A549 (cell line): ENCODE measurements at regions not wholly inside any gene's neighbourhood (a gene's known extent, or its start where the extent isn't known, plus 50 kb on each side); places are given as distances from the start of the nearest gene placed in this dataset.
A peak's percentile ranks its signal among the peaks of the same experiment; 100 is the strongest.

Source experiments
- ATAC-seq, 2 experiments: fragments of 200-7000 bp in 1 of 2; fragments of >200 bp in 1 of 2; cut with Nextera tagmentation in 1 of 2; cut with Tn5 transposase in 1 of 2; 3 replicates each; pipeline versions ENCODE4 v1.8.0 to v1.9.1; 2018 to 2020; ENCODE audit warnings: mild to moderate bottlenecking in 1 of 2, moderate library complexity in 1 of 2
- CTCF ChIA-PET: fragments of 300-600 bp; sonication (Branson Sonifier 250); formaldehyde crosslinking; extraction: SDS; loops from one replicate; lab custom pipeline; 2021; ENCODE audit warnings: antibody characterized with exemption, inconsistent platforms; lab: Yijun Ruan, JAX
- POLR2A ChIA-PET: fragments of 350-600 bp; formaldehyde crosslinking; extraction: SDS; loops from one replicate; lab custom pipeline; 2021; ENCODE audit warnings: antibody characterized with exemption, inconsistent platforms; lab: Yijun Ruan, JAX
- DNase-seq, 2 experiments: peaks; one replicate each; pipeline versions ENCODE4 v3.0.0 to v3.0.0-alpha.2; 2011 to 2016; ENCODE audit warnings: low read depth in 1 of 2, low spot score in 1 of 2
- FAIRE-seq: peaks from 2 replicates; lab custom pipeline; 2011; peaks lifted over from hg19 to GRCh38; lab: Jason Lieb, UNC
- H3K27ac ChIP-seq, 2 experiments: fragments of >200 bp; sonication (Bioruptor Twin); formaldehyde crosslinking; 3 replicates each; pipeline ENCODE4 v1.5.1; 2016 to 2017
- H3K4me1 ChIP-seq: fragments of >200 bp; sonication (Bioruptor Twin); formaldehyde crosslinking; 3 replicates; pipeline ENCODE4 v1.6.1; 2016
- H3K4me2 ChIP-seq: fragments of >200 bp; sonication (Bioruptor Twin); formaldehyde crosslinking; 3 replicates; pipeline ENCODE4 v1.6.1; 2016
- H3K4me3 ChIP-seq: fragments of >200 bp; sonication (Bioruptor Twin); formaldehyde crosslinking; 3 replicates; pipeline ENCODE4 v1.5.1; 2016
- H3K9me3 ChIP-seq: fragments of >200 bp; sonication (Bioruptor Twin); formaldehyde crosslinking; 3 replicates; pipeline ENCODE4 v1.6.1; 2016
- BCL3 ChIP-seq: fragments of >200 bp; sonication (Bioruptor Twin); formaldehyde crosslinking; IDR thresholded peaks from 3 replicates; pipeline ENCODE4 v1.6.1; 2016
- CBX2 ChIP-seq: fragments of 200-600 bp; sonication (generic); IDR thresholded peaks from 2 replicates; pipeline ENCODE4 v1.6.1; 2016; ENCODE audit warnings: low read depth, mild to moderate bottlenecking, borderline replicate concordance
- CBX8 ChIP-seq: fragments of 200-600 bp; sonication (generic); IDR thresholded peaks from 2 replicates; pipeline ENCODE4 v1.6.1; 2016
- CHD2 ChIP-seq: fragments of 150-350 bp; IDR thresholded peaks from 2 replicates; pipeline ENCODE4 v1.6.1; 2014; ENCODE audit warnings: low read length; ENCODE audit not compliant: partially characterized antibody
- E2F6 ChIP-seq: IDR thresholded peaks from 2 replicates; pipeline ENCODE4 v1.6.1; 2012; ENCODE audit warnings: low read depth, borderline replicate concordance
- EHF ChIP-seq: fragments of 250-450 bp; sonication (Bioruptor Pico); IDR thresholded peaks from 2 replicates; pipeline ENCODE4 v1.5.0; 2020; ENCODE audit warnings: mild to moderate bottlenecking
- EHMT2 ChIP-seq: fragments of 200-600 bp; sonication (generic); IDR thresholded peaks from 2 replicates; pipeline ENCODE4 v1.6.1; 2016; ENCODE audit warnings: antibody characterized with exemption, low read depth, mild to moderate bottlenecking, moderate library complexity
- ELK1 ChIP-seq: fragments of 150-350 bp; IDR thresholded peaks from 2 replicates; pipeline ENCODE4 v1.6.1; 2014; ENCODE audit warnings: low read depth, mild to moderate bottlenecking, low read length
- EP300 ChIP-seq, 2 experiments: fragments of >200 bp; sonication (Bioruptor Twin); formaldehyde crosslinking; IDR thresholded peaks; 2 replicates in 1 of 2; 3 replicates in 1 of 2; pipeline ENCODE4 v1.6.1; 2016 to 2017
- FOSL2 ChIP-seq, 2 experiments: fragments of 450-650 bp in 1 of 2; fragments of >200 bp in 1 of 2; sonication (Bioruptor Twin) in 1 of 2; formaldehyde crosslinking; IDR thresholded peaks; 2 replicates each; pipeline versions ENCODE4 v1.5.0 to v1.6.1; 2016 to 2020; ENCODE audit warnings: mild to moderate bottlenecking in 1 of 2, moderate library complexity in 1 of 2
- FOXS1 ChIP-seq: fragments of 250-450 bp; sonication (Bioruptor Pico); IDR thresholded peaks from 2 replicates; pipeline ENCODE4 v1.5.0; 2020; ENCODE audit warnings: mild to moderate bottlenecking, moderate library complexity
- HDAC2 ChIP-seq: fragments of 200-600 bp; sonication (generic); IDR thresholded peaks from 2 replicates; pipeline ENCODE4 v1.6.1; 2016
- HOXB13 ChIP-seq: fragments of 250-450 bp; sonication (Bioruptor Pico); IDR thresholded peaks from 2 replicates; pipeline ENCODE4 v1.5.0; 2020; ENCODE audit warnings: low read depth, mild to moderate bottlenecking, moderate library complexity
- HOXB5 ChIP-seq: fragments of 250-450 bp; sonication (Bioruptor Pico); IDR thresholded peaks from 2 replicates; pipeline ENCODE4 v1.5.0; 2020; ENCODE audit warnings: mild to moderate bottlenecking, moderate library complexity
- JUN ChIP-seq, 2 experiments: fragments of >200 bp; sonication (Bioruptor Twin); formaldehyde crosslinking; IDR thresholded peaks; 2 replicates in 1 of 2; 3 replicates in 1 of 2; pipeline ENCODE4 v1.6.1; 2016 to 2017
- MAX ChIP-seq: IDR thresholded peaks from 2 replicates; pipeline ENCODE4 v1.6.1; 2012
- MAZ ChIP-seq: fragments of 150-350 bp; IDR thresholded peaks from 2 replicates; pipeline ENCODE4 v1.6.1; 2014; ENCODE audit warnings: antibody characterized with exemption, low read depth, low read length, borderline replicate concordance
- MYC ChIP-seq: IDR thresholded peaks from 2 replicates; pipeline ENCODE4 v1.6.1; 2012; ENCODE audit warnings: mild to moderate bottlenecking, inconsistent platforms, low read length, improper control_type of control experiment, borderline replicate concordance
- NFE2L2 ChIP-seq: fragments of 150-350 bp; conservative IDR thresholded peaks from 2 replicates; pipeline ENCODE4 v1.6.1; 2014; ENCODE audit warnings: low read length
- PHF8 ChIP-seq: fragments of 200-600 bp; sonication (generic); IDR thresholded peaks from 2 replicates; pipeline ENCODE4 v1.6.1; 2016; ENCODE audit warnings: low read depth, mild to moderate bottlenecking, antibody characterized with exemption, moderate library complexity, borderline replicate concordance
- RARB ChIP-seq: fragments of 250-450 bp; sonication (Bioruptor Pico); IDR thresholded peaks from 2 replicates; pipeline ENCODE4 v1.8.0; 2021; ENCODE audit warnings: mild to moderate bottlenecking, moderate library complexity
- RFX5 ChIP-seq: fragments of 450-650 bp; IDR thresholded peaks from 2 replicates; pipeline ENCODE4 v1.7.1; 2014; ENCODE audit warnings: antibody characterized with exemption, mild to moderate bottlenecking, moderate library complexity
- RNF2 ChIP-seq: fragments of 200-600 bp; sonication (generic); IDR thresholded peaks from 2 replicates; pipeline ENCODE4 v1.6.1; 2016; ENCODE audit warnings: low read depth, mild to moderate bottlenecking, antibody characterized with exemption, moderate library complexity, borderline replicate concordance
- SMC3 ChIP-seq: fragments of >200 bp; sonication (Bioruptor Twin); formaldehyde crosslinking; IDR thresholded peaks from 3 replicates; pipeline ENCODE4 v1.6.1; 2018; ENCODE audit warnings: inconsistent platforms
- SREBF2 ChIP-seq: fragments of 450-650 bp; IDR thresholded peaks from 2 replicates; pipeline ENCODE4 v1.6.1; 2014; ENCODE audit warnings: mild to moderate bottlenecking, moderate library complexity
- TFCP2L1 ChIP-seq: fragments of 250-450 bp; sonication (Bioruptor Pico); IDR thresholded peaks from 2 replicates; pipeline ENCODE4 v1.5.0; 2021; ENCODE audit warnings: mild to moderate bottlenecking
- ZNF302 ChIP-seq: fragments of 250-450 bp; sonication (Bioruptor Pico); IDR thresholded peaks from 2 replicates; pipeline ENCODE4 v1.9.0; 2021; ENCODE audit warnings: inconsistent platforms, mild to moderate bottlenecking, moderate library complexity
- WGBS: methylation state at CpG from one replicate; pipeline ENCODE4 v1.1.6; 2017; ENCODE audit errors: missing lambda C conversion rate; 5-methylcytosine and 5-hydroxymethylcytosine counted together
- TF ChIP-seq, protein P1 (sequence below): fragments of 250-450 bp; sonication (Bioruptor Pico); IDR thresholded peaks from 2 replicates; pipeline ENCODE4 v1.5.0; 2021; ENCODE audit warnings: mild to moderate bottlenecking, moderate library complexity, borderline replicate concordance

DNA sequence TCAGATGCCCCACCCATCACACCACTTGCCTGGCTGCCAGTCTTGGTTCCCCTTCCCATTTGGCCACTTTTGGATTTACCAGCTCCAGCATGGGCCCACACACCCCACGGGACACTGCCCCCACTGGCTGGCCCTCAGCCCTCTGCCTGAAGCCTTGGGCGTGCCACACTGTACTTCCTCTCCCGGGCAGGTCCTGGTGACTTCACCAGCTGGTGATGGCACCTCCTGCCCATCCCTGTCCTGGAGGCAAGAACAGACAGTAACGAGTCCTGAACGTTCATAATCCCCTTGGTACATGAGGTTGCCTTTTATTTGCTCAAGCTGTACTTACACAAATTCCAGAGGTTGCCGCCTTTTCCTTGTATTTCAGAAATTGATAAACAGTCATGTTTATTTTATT, 81.1 kb downstream of the TMEM17 start:
- CTCF ChIA-PET, result interaction anchor here (1.8 kb wide), 1 partner anchor 9 kb away, joined by 6 read pairs; no protein-coding TSS in a partner anchor
- peak overlapping the region; percentile 9; the same call in 1 of the 3 replicates for H3K4me2 ChIP-seq
- TF ChIP-seq TFCP2L1 (CRISPR knock-in tag) (no peak), FOSL2 (IDR thresholded peaks at IDR 0.05) (no peak), FOSL2 (CRISPR knock-in tag; IDR thresholded peaks at IDR 0.05) (no peak), HDAC2 (no peak), ZNF302 (no peak), EHMT2 (no peak), CBX2 (no peak), RFX5 (no peak), MAX (no peak), HOXB13 (no peak), NFE2L2 (no peak), RARB (CRISPR knock-in tag) (no peak), EHF (no peak), CBX8 (no peak), EP300 (IDR thresholded peaks at IDR 0.05) (no peak), FOXS1 (CRISPR knock-in tag) (no peak), JUN (IDR thresholded peaks at IDR 0.05) (no peak)
- TF ChIP-seq, protein P1, sequence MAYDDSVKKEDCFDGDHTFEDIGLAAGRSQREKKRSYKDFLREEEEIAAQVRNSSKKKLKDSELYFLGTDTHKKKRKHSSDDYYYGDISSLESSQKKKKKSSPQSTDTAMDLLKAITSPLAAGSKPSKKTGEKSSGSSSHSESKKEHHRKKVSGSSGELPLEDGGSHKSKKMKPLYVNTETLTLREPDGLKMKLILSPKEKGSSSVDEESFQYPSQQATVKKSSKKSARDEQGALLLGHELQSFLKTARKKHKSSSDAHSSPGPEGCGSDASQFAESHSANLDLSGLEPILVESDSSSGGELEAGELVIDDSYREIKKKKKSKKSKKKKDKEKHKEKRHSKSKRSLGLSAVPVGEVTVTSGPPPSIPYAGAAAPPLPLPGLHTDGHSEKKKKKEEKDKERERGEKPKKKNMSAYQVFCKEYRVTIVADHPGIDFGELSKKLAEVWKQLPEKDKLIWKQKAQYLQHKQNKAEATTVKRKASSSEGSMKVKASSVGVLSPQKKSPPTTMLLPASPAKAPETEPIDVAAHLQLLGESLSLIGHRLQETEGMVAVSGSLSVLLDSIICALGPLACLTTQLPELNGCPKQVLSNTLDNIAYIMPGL (CRISPR knock-in tag), result no peak
- TF ChIP-seq, all 56 proteins: peak for 0
- Histone ChIP-seq H3K27ac (peak overlapping the region in 1 of 2 experiments; percentile 60; a peak in 2 of 6 replicates), H3K4me3 (no peak overlapping the region), H3K4me1 (peaks cover 10% of the 10 kb centered on the region; the same call in 1 of the 3 replicates), H3K9me3 (no peaks in the 10 kb centered on the region)
- ATAC-seq, result peak in 1 of 2 experiments; percentile 48; a peak in 3 of 6 replicates
- WGBS, result 36% methylated on average over 6 of the region's 6 CpGs
- FAIRE-seq, result no peak
- POLR2A ChIA-PET, result no interaction called here
- DNase-seq, result peak in 1 of 2 experiments; percentile 39

DNA sequence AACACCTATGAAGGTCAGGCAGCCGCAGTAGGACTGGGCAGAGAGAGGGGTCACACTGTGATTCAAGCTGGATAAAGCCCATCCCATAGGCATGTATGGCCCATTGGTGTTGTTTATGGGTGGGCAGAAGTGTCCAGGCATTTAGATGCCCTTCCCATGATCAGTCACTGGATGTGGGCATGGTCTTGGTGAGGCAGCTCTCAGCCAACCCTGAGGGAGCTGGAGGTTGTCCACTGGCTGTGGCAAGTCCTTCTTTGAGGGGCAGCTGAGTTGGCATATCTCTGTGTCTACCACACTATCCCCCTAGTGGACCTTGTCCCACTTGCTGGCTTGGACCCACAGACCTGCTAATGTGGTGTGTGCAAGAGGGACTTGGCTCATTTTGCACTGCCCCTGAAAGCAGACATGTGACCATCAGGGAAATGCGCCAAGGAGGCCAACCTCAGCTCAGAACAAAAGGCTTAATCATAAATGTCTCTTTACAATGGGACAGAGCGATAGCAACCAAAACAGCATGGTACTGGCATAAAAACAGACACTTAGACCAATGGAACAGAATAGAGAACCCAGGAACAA, 82.0 kb downstream of the TMEM17 start:
- TF ChIP-seq PHF8 (no peak), E2F6 (no peak), MAZ (no peak), CHD2 (no peak), CBX8 (no peak), RNF2 (no peak), RARB (CRISPR knock-in tag) (no peak), EHMT2 (no peak), EP300 (IDR thresholded peaks at IDR 0.05) (no peak), SMC3 (no peak), BCL3 (no peak), HOXB5 (CRISPR knock-in tag) (no peak), MYC (no peak), SREBF2 (no peak), ELK1 (no peak)
- 91% methylated on average over 3 of the region's 3 CpGs for WGBS
- DNase-seq (no peak), FAIRE-seq (no peak), ATAC-seq (peak; percentile 23 to 43; a peak in 3 of 6 replicates)
- Histone ChIP-seq H3K4me2 (no peak overlapping the region), H3K4me3 (no peak overlapping the region), H3K27ac (peak overlapping the region in 1 of 2 experiments; percentile 55; a peak in 1 of 6 replicates), H3K4me1 (peaks cover 10% of the 10 kb centered on the region; the same call in 1 of the 3 replicates), H3K9me3 (no peaks in the 10 kb centered on the region)
- POLR2A ChIA-PET, result no interaction called here
- CTCF ChIA-PET, result interaction anchor here (0.5 to 1.8 kb wide), 3 partner anchors 10 to 108 kb away, joined by 4 to 6 read pairs (median 4); no protein-coding TSS in a partner anchor
